GM18498 (cell line): ENCODE measurements at regions not wholly inside any gene's neighbourhood (a gene's known extent, or its start where the extent isn't known, plus 50 kb on each side); places are given as distances from the start of the nearest gene placed in this dataset.
A peak's percentile ranks its signal among the peaks of the same experiment; 100 is the strongest.
"Not testable (repeated sequence)": the region's sequence is repeated elsewhere in the genome, so short reads cannot be mapped to it uniquely, and the experiment has no call there.

Source experiments
- ATAC-seq: cut with Tn5 transposase; IDR thresholded peaks from one replicate; pipeline ENCODE4 v1.9.1; 2021; ENCODE audit warnings: mild to moderate bottlenecking, moderate library complexity; ENCODE audit not compliant: unreplicated experiment

GRCh38 chr10:84008878-84009277 is 130.4 kb upstream of the GHITM start:
- ATAC-seq, result no peak

DNA sequence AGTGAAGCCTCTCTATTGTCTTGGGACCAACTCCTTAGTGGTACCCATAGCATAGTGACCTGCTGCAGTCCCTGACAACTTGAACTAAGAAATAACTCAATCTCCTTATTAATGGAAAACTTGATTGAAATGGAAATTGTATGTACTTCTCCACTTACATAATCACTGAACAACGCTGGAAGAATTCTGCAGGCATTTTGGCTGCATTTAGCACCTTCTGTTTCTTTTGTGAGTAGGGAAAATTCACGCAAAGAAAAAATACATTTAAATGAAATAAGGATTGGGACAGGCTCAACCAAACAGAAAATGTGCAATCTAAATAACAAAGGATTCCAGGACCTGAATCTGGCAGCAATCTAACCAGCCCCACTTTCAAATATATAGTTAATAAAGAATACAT is 126.9 kb upstream of the GHITM start:
- no peak for ATAC-seq

DNA sequence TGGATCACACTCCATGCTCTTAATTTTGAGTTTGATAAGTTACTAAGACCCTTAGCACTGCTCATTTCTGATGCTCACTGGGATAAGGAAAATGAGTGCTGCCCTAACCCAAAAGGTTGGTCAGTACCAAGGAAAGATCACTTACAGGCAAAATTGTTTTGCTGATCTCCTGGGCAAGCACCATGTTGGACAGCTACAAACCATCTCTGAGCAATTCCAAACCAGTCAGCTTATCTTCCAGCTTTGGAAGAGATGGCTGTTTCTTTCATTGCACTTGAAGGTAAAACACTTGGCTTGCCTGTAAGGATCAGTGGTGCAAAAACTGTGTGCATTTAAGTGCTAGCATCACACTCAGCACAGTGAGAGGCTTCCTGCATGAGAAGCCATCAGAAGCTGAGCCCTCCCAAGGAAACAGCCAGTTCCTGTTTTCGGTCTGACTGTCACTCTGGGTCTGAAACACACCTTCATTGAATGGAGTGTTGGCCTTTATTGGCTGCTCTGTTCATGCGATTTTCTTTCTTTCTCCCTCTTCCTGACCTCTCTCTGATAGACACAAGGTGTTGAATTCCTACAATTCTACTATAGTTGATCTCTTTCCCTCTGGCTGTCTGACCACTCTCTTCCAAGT is 126.4 kb upstream of the GHITM start:
- ATAC-seq, result peak; percentile 98

DNA sequence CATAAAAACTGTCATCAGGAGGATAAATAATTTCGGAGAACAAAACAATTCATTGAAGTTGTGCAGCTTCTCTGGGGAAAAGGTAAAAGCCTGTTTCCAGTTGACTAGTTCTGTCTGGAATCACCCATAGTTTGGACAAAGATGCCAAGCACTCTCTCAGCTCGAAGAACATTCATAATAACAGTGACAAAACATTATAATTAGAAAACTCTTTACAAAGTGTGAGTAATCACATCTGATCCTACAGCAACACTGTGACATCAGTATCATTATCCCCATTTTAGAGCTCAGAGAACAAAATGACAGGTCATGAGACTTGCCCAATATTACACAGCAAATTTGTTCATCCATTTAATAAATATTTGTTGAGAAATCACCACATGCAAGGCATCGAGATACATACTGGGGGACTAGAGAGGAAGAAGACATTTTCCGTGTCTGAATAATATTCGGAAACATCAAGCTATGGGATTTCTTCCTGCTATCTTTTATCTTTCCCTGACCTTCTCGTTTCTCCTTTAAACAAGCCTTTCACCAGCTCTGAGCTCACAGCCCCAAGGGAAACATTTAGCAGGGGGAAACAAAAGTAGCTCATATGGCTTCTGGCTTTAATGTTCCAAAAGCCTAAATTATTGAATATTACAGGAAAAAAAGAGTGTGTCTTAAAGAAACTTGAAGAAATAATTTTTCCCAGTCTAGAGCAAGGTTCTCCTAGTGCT is 123.3 kb upstream of the GHITM start:
- no peak for ATAC-seq

- no peak for ATAC-seq
Measured at GRCh38 chr10:84018826-84019225, 120.5 kb upstream of the GHITM start.

DNA sequence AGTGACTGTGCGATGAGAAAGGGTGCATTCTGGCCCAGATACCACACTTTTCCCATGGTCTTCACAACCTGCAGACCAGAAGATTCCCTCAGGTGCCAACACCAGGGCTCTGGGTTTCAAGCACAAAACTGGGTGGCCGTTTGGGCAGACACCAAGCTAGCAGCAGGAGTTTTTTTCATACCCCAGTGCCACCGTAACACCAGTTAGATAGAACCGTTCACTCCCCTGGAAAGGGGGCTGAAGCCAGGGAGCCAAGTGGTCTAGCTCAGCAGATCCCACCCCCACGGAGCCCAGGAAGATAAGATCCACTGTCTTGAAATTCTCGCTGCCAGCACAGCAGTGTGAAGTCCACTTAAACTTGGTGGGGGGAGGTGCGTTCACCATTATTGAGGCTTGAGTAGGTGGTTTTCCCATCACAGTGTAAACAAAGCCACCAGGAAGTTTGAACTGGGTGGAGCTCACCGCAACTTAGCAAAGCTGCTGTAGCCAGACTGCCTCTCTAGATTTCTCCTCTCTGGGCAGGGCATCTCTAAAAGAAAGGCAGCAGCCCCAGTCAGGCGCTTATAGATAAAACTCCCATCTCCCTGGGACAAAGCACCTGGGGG is 119.4 kb upstream of the GHITM start:
- not testable (repeated sequence) for ATAC-seq

DNA sequence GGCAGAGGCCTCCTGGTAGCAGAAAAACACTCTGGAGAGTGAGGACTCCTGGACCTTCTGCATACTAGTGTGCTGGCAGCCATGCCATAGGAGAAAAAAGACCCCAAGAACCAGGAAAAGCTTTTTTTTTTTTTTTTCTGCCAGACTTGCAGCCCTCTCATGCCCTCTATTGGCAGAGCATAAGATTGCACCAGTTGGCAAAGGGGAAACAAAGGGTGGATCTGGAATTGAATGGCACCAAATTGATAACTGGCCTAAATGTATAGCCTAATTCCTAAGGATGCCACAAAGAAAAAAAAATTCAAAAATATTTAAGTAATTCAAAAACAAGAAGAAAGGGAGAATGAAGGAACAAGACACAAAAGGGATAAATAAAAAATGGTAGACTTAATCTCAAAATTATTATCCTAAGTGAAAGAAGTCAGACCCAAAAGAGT is 112.5 kb upstream of the GHITM start:
- ATAC-seq, result no peak

- no peak for ATAC-seq
Measured at GRCh38 chr10:84029840-84030239, 109.5 kb upstream of the GHITM start.

DNA sequence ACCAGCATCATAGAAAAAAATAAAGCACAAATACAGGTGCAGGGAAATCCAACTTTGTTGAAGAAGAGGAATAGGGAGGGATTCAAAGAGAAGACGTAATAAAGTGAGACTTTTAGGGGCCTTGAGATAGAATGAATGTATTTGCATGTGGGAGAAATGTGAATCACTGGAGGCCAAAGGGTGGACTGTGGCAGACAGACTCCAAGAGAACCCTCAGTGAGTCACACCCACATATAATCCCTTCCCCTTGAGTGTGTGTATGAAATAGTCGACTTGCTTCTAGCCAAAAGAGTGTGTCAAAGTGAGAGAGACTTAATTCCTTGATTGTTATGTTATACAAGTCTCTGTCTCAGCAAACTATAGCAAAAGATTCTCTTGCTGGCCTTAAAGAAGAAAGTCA is 101.3 kb upstream of the GHITM start:
- no peak for ATAC-seq

GRCh38 chr10:84039957-84040356 is 99.4 kb upstream of the GHITM start:
- ATAC-seq, result no peak

GRCh38 chr10:84047258-84048010 is 91.9 kb upstream of the GHITM start:
- no peak for ATAC-seq

DNA sequence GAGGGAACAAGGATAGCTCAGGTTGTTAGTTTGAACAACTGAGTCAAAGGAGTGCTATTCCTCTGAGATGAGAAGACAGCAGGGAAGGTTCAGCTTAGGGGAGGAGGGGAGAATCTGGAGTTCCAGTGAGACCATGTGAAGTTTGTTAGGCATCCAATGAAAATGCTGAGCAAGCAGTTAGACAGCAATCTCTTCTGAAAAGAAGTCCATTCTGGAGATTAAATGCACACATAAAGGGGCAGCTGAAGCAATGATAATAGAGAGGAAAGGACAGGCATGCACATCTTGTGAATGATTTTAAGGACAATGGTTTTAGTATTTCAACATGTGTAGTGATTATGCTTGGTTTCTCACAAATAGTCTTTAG is 89.7 kb upstream of the GHITM start:
- no peak for ATAC-seq

- ATAC-seq, result no peak
Measured at GRCh38 chr10:84053626-84054025, 85.7 kb upstream of the GHITM start.

DNA sequence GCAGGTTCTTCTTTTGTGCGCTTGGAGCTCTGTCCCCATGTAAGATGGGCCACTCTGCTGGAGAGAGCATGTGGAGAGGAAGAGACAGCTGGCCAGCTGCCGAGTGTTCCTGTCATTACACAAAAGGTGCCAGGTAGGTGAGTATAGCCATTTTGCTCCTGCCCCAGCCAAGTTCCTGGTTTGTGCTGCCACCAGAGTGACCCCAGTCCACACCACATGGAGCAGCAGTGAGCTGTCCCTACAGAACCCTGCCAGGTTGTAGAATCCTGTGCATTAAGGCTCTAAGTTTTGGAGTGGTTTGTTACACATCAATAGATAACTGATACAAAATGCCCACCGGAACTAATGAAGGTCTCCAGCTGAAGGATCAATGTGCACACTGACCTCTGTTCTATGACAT is 84.6 kb upstream of the GHITM start:
- no peak for ATAC-seq

GRCh38 chr10:84059526-84059925 is 79.8 kb upstream of the GHITM start:
- no peak for ATAC-seq

- no peak for ATAC-seq
Measured at GRCh38 chr10:84063440-84063839, 75.9 kb upstream of the GHITM start.

- no peak for ATAC-seq
Measured at GRCh38 chr10:84065804-84066601, 73.3 kb upstream of the GHITM start.

GRCh38 chr10:84074521-84074920 is 64.8 kb upstream of the GHITM start:
- ATAC-seq, result no peak

DNA sequence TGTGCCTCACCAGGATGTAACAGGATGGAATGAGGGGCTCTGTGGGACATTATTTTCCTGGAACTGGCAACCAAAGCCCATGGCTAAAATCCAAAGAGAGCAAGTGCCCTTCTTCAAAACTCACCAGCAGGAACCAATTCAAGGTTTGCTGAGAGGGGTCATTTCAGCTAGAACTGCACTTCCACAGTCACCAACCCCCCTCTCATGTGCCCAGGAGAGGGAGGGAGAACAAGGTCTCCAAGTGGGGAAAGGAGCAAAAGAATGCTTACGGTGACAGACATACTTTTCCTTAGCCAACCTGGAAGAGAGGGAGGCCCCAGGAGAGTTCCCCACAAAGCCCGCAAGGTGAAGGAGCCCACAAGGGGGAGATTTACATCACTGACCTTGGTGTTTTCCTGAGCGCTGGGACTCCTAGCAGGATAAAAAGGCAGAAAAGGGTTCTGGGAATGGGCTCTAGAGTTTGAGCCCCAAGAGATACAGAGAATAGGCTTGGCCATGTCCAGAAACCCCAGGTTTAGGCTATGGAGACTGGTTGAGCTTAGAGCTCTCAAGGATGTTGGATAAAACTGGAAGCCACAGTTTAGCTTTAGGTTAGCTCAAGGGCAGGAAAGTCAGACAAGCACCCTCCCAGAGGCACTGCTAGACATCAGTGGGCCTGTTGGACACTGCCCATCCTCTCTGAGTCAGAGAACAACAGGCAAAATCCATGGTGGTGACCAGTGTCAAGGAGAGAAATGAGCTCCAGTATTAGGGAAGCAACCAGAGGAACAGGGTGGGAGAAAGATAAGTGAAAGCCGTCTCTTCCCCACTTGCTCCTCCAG is 63.9 kb upstream of the GHITM start:
- no peak for ATAC-seq

- ATAC-seq, result no peak
Measured at GRCh38 chr10:84076047-84076388, 63.3 kb upstream of the GHITM start.
